ENCODE measurements at regions not wholly inside any gene's neighbourhood (a gene's known extent, or its start where the extent isn't known, plus 50 kb on each side); places are given as distances from the start of the nearest gene placed in this dataset.
"Not testable (repeated sequence)": the region's sequence is repeated elsewhere in the genome, so short reads cannot be mapped to it uniquely, and the experiment has no call there.

GRCh38 chr12:116433249-116433648 lies 125.9 kb upstream of the MAP1LC3B2 start:
- no peak for DNase-seq

GRCh38 chr12:116434155-116435011 lies 124.8 kb upstream of the MAP1LC3B2 start:
- DNase-seq = peak; percentile 94

GRCh38 chr12:116435984-116436383 lies 123.2 kb upstream of the MAP1LC3B2 start:
- DNase-seq = no peak

- no peak for DNase-seq
These were observed 122.5 kb upstream of the MAP1LC3B2 start for GRCh38 chr12:116436561-116437249.

GRCh38 chr12:116441292-116441691 lies 117.9 kb upstream of the MAP1LC3B2 start:
- DNase-seq = no peak

- DNase-seq = no peak
These were observed 116.9 kb upstream of the MAP1LC3B2 start for GRCh38 chr12:116442304-116442703.

- peak; percentile 42 for DNase-seq
These were observed 116.2 kb upstream of the MAP1LC3B2 start for GRCh38 chr12:116442946-116443345.

GRCh38 chr12:116443821-116444589 lies 115.2 kb upstream of the MAP1LC3B2 start:
- DNase-seq = no peak

- no peak for DNase-seq
These were observed 114.6 kb upstream of the MAP1LC3B2 start for GRCh38 chr12:116444590-116444943.

GRCh38 chr12:116448165-116448739 lies 110.9 kb upstream of the MAP1LC3B2 start:
- DNase-seq = no peak

GRCh38 chr12:116450406-116450910 lies 108.7 kb upstream of the MAP1LC3B2 start:
- DNase-seq = no peak

- not testable (repeated sequence) for DNase-seq
These were observed 106.2 kb upstream of the MAP1LC3B2 start for GRCh38 chr12:116452975-116453374.

GRCh38 chr12:116453631-116454030 lies 105.5 kb upstream of the MAP1LC3B2 start:
- no peak for DNase-seq

GRCh38 chr12:116454076-116454475 lies 105.1 kb upstream of the MAP1LC3B2 start:
- no peak for DNase-seq

GRCh38 chr12:116454950-116455447 lies 104.2 kb upstream of the MAP1LC3B2 start:
- DNase-seq = peak; percentile 98

- peak; percentile 97 for DNase-seq
These were observed 103.4 kb upstream of the MAP1LC3B2 start for GRCh38 chr12:116455540-116456329.

GRCh38 chr12:116456330-116457082 lies 102.7 kb upstream of the MAP1LC3B2 start:
- DNase-seq = peak; percentile 42

- DNase-seq = no peak
These were observed 100.7 kb upstream of the MAP1LC3B2 start for GRCh38 chr12:116458492-116458891.

- DNase-seq = no peak
These were observed 99.9 kb upstream of the MAP1LC3B2 start for GRCh38 chr12:116459011-116459875.

Measured in fibroblast of skin of right biceps (primary cell).